ENCODE measurements at regions not wholly inside any gene's neighbourhood (a gene's known extent, or its start where the extent isn't known, plus 50 kb on each side); places are given as distances from the start of the nearest gene placed in this dataset.
"Not testable (repeated sequence)": the region's sequence is repeated elsewhere in the genome, so short reads cannot be mapped to it uniquely, and the experiment has no call there.

- DNase-seq = no peak
These were observed 380.4 kb downstream of the TNS1 start for GRCh38 chr2:217622205-217623060.

DNA sequence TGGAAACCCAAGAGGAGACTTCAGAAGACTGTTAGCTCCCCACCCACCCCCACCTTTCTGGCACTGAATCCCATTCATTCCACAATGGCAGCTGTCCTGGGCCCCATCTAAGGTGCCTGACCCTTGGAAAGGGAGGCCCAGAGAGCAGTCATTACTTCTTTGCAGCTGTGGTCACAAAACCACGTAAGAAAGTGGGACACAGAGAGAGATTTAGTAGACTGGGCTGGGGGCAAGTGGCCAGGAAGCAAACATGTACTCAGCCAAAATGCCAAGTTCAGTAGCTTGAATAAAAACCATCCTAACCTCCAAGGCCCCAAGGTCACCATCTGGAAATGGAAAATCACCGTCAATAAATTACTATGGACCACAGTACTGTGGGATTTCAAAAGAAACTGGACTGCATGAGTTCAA, 381.4 kb downstream of the TNS1 start:
- no peak for DNase-seq

DNA sequence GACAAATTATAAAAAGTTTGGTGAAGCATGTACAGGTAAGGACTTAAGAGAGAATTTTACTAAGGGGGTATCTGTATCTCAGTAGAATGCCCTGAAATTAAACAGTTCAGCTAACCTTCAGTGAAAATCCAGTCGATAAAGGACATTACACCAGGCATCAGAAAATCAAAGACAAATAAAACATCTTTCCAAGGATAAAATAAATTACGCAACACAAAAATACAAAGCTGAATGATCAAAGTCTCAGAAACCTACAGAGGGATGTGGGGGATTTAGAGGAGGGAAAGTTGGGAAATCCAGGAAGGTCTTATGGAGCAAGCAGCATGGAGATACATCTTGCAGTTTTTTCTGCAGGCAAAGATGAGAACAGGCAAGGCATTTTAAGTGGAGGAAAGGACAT, 384.1 kb downstream of the TNS1 start:
- no peak for DNase-seq

DNA sequence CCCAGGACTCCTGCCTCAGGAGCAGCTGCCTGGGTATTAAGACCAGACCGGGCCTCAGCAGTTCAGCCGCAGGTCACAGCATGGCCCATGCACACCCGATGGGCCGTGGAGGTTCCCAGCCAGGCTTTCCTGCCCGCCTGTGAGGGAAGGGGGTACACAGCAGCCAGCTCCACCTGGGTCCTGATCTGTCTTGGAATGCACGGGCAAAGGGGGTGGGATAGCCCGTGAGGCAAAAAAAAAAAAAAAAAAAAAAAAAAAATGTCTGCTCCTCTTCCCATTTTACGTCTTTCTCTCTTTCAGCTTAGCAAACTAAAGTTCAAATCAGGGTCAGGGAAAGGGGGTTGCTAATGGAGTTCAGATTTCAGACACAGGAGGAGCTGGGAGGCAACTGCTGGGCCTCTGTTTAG, 385.2 kb downstream of the TNS1 start:
- DNase-seq = no peak

DNA sequence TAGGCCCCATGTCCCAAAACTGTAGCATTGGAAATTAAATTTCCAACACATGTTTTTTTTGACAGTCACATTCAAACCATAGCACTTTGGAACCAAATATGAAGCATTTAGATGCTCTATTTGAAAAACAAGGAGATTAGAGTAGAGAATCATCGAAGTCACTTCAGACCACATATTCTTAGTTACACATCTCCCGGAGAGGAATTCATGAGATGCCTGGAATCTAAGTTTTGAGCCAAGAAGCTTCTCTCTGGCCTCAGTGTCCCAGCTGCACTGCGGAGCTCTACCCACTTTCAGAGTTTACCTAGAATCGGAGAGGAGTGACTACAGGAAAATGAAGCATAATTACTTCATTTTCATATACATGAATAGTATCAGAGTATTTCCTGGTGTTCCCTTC, 385.9 kb downstream of the TNS1 start:
- no peak for DNase-seq

GRCh38 chr2:217615171-217615570, 387.6 kb downstream of the TNS1 start:
- no peak for DNase-seq

- no peak for DNase-seq
These were observed 388.3 kb downstream of the TNS1 start for GRCh38 chr2:217614498-217614897.

DNA sequence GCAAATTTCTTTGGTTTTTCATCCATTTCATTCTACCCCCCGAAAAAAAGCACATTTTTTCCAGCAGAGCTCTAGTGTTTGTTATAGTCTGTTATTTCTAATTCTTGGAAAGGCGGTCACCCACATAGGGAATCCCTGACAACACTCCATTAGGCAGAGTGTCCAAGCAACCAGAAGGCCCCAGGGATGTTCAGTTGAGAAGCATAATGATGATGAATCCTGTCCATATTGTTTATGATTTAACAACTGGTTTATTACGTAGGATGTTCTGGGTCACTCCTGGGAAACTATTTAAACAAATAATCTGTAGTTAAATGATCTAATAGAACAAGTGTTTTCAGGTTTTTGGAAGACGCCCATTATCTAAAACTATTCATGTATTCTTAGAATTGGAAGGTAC, 388.7 kb downstream of the TNS1 start:
- no peak for DNase-seq

DNA sequence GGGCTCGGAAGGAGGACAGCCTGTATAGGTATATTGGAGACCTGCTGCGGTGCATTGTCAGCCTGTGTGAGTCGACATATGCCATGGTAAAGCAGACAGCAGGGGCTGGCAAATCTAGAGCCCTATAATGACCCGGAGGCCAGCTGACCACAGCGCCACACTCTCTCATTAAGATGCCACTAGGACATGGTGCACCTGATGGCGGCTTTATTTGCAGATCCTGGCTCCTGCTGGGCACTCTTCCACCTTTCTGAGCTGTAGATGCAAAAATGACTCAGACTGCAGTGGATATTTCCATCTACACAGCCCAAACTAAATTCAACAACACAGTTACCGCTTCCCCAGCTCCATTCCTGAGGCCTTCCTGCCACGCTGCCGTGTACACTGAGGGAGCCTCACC, 389.9 kb downstream of the TNS1 start:
- DNase-seq = no peak

- DNase-seq = no peak
These were observed 390.6 kb downstream of the TNS1 start for GRCh38 chr2:217612211-217612610.

DNA sequence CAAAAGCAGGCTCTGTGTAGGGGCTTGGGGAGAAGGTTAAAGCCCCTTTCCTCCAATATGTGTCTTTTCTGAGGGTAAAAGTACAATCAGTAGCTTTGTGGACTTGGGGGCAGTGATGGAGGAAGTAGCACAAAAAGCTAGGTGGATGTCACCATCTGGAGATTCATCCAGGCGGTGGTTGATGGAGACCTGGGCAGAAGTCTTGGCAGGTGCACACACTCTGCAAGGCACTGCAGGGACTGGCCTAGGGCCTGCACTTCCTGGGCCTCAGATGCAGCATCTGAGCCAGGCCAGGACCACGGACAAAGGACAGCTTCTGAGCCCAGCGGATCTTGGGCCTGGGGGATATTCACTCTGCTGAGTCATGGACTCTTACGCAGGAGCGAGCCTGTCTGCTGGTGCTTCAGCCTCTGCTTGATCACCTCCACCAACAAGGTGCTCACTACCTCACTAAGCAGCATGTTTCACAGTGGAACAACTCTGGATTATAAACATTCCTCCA, 391.1 kb downstream of the TNS1 start:
- no peak for DNase-seq

- peak; percentile 26 to 30 for DNase-seq
These were observed 391.7 kb downstream of the TNS1 start for GRCh38 chr2:217611056-217611455.

GRCh38 chr2:217610401-217610814, 392.4 kb downstream of the TNS1 start:
- DNase-seq = peak; percentile 70 to 73

- no peak for DNase-seq
These were observed 392.8 kb downstream of the TNS1 start for GRCh38 chr2:217609952-217610351.

DNA sequence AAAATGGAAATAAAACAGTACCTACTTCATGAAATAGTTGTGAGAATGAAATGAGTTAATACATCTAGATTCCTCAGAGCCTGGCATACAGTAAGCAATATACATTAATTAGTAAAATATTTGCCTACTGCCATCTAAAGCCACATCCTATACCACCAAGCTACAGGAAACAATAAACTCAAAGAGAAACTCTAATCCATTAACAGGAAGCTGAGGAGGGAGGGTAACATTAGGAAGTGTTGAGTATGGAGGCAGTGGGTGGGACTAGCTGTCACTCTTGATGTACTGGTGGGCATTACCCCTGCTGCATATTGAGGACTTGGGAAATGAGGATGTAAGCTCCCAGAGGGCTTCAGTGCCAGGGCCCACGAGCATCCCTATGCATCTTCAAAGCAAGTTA, 396.5 kb downstream of the TNS1 start:
- no peak for DNase-seq

DNA sequence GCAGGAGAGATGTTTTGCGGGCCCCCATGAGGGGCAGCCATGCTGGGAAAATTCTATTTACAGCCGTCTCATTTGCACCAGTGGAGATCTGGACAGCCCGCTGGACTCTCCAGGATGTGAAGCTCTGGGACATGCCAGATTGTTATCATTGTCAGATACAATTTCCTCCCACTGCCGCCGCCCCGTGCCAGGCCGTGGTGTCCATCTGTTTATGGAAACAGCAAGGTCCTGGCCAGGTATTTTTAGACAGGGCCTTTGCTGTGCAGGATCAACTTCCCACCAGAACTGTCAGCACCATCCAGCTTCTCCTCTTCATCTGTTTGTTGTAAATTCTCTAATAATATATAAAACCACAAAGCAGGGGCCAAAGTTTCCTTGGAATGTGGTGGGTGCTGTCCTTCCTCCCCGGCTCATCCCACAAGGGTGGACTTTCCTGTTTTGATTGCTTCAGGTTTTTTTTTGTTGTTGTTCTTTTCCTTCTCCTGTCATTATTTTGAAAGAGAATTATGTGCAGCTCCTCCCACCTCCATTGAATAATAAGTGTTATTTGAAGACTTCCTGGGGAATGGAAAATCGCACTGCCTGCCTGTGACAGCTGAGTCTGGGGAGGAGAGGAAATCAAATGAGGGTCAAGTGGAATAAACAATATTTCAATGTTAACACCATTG, 398.1 kb downstream of the TNS1 start:
- no peak for DNase-seq

DNA sequence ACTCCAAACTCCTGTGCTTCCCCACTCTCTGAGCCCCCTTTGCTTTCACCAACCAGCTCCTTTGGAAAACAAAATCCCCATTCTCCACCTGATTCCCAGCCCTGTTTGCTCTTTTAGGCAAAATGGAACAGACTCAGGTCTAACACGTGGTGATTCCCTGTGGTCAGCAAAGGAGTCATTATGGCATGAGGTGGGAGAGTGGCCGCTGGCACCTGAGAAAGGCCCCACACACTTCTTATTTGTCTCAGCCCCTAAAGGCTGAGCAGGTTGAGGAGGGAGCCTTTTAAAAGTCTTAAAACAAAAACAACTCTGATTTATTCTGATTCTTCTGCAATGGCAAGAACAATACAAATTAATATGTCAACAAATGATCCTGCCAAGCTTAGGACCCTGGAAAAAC, 401.2 kb downstream of the TNS1 start:
- DNase-seq = no peak

DNA sequence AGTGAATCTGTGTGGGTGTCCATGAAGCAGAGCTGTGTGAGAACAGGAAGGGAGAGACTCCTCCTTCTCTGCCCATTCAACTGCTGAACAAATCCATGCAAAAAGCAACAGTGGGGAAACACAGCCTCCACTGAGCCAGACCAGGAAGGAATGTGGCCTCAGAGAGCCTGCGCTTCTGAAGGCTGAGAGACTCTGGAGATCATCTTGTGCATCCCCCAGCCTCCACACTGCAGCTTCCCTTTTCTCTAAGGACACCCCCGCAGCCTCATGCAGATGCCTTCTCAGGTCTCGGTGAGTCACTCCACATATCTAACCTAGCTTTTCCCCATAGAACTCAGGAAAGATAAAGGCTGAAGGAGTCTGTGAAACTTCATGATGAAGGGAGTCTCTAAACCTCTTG, 402.9 kb downstream of the TNS1 start:
- no peak for DNase-seq

DNA sequence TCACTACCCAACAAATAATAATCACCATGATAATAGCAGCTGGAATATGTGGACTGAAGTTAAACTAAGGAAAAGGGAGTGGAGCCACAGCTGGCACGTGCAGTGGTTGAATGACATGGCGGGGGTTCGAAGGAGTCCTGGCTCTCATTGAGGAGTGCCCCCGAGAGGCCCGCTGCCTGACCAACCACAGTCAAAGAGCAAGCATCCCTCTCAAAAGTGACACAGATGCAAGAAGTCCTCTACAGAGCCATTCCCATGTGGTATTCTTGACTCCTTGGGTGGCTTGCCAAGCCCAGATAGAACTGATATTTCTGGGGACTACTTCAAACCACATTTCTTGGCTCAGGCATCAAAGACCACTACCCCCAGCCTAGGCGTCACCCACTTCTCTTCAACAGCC, 405.1 kb downstream of the TNS1 start:
- DNase-seq = no peak

- DNase-seq = no peak
These were observed 405.6 kb downstream of the TNS1 start for GRCh38 chr2:217597145-217597544.

GRCh38 chr2:217593732-217594131, 409.1 kb downstream of the TNS1 start:
- no peak for DNase-seq

DNA sequence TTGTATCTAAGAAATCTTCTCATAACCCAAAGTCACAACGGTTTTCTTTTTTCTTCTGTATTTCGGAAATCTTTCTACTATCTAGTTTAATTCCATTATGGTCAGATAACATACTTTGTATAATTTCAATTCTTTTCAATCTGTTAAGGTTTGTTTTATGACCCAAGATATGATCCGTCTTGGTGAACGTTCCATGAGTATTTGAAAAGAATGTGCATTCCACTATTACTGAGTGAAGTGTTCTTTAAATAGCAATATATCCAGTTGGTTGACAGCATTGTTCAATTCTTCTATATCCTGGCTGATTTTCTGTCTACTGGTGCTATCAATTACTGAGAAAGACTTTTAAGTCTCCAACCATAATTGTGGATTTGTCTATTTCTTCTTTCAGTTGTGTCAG, 414.5 kb downstream of the TNS1 start:
- DNase-seq = no peak

DNA sequence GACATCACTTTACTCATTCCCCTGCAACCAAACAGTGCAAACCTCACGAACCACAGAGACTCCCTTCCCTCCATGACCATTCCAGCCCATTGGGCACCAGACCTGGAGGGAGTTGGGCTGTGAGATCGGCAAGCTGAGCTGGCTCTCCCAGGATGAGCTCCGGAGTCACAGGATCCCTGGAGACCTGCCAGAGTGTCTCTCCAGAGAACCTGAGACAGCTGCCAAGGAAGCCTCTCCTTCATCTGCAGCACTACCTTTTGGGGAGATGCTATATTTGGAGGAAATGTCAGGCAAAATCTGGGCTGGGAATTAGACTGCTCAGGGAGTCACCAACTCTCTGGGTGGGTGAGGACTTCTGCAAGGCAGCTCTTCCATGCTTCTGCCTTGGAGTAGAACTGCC, 417.4 kb downstream of the TNS1 start:
- DNase-seq = no peak

- not testable (repeated sequence) for DNase-seq
These were observed 422.4 kb downstream of the TNS1 start for GRCh38 chr2:217580407-217580806.
